DOHH2 (cell line): ENCODE measurements at regions not wholly inside any gene's neighbourhood (a gene's known extent, or its start where the extent isn't known, plus 50 kb on each side); places are given as distances from the start of the nearest gene placed in this dataset.

Source experiments
- H3F3A ChIP-seq: fragments of 200-600 bp; sonication (generic), shearing (Covaris generic); 2 replicates; pipeline ENCODE4 v1.6.0; 2016; ENCODE audit warnings: antibody characterized with exemption, mild to moderate bottlenecking; ENCODE audit not compliant: control insufficient read depth, insufficient read depth
- H3K27ac ChIP-seq: fragments of 200-600 bp; sonication (generic); 2 replicates; pipeline ENCODE4 v1.5.1; 2014; ENCODE audit warnings: low read depth, mild to moderate bottlenecking, low read length, moderate library complexity
- H3K27me3 ChIP-seq: fragments of 200-600 bp; sonication (generic); 2 replicates; pipeline ENCODE4 v1.6.1; 2014; ENCODE audit warnings: mild to moderate bottlenecking, low read length, mixed read lengths; ENCODE audit not compliant: control insufficient read depth
- H3K36me3 ChIP-seq: fragments of 200-600 bp; sonication (generic); 2 replicates; pipeline ENCODE4 v1.6.1; 2014; ENCODE audit warnings: mild to moderate bottlenecking, low read length, moderate library complexity, mixed read lengths; ENCODE audit not compliant: control insufficient read depth
- H3K4me1 ChIP-seq: fragments of 200-600 bp; sonication (generic); 2 replicates; pipeline ENCODE4 v1.6.1; 2014; ENCODE audit warnings: mild to moderate bottlenecking, low read length, mixed read lengths; ENCODE audit not compliant: control insufficient read depth
- H3K4me2 ChIP-seq: fragments of 200-600 bp; sonication (generic); 2 replicates; pipeline ENCODE4 v1.6.0; 2014; ENCODE audit warnings: mild to moderate bottlenecking, low read length, moderate library complexity
- H3K4me3 ChIP-seq: fragments of 200-600 bp; sonication (generic); 2 replicates; pipeline ENCODE4 v1.5.1; 2014; ENCODE audit warnings: mild to moderate bottlenecking, low read length, mixed read lengths
- H3K79me2 ChIP-seq: fragments of 200-600 bp; sonication (generic); 2 replicates; pipeline ENCODE4 v1.6.1; 2014; ENCODE audit warnings: mild to moderate bottlenecking, low read length, mixed read lengths; ENCODE audit not compliant: control insufficient read depth
- H3K9me2 ChIP-seq: fragments of 200-600 bp; sonication (generic); replicated peaks from 2 replicates; pipeline ENCODE4 v1.6.1; 2014; ENCODE audit warnings: mild to moderate bottlenecking, low read length, mixed read lengths; ENCODE audit not compliant: control insufficient read depth
- H3K9me3 ChIP-seq: fragments of 200-600 bp; sonication (generic); 2 replicates; pipeline ENCODE4 v1.6.1; 2014; ENCODE audit warnings: antibody characterized with exemption, low read length, mixed read lengths; ENCODE audit not compliant: control insufficient read depth, insufficient read depth
- H4K20me1 ChIP-seq: fragments of 200-600 bp; sonication (generic); 2 replicates; pipeline ENCODE4 v1.6.0; 2014; ENCODE audit warnings: low read depth, mild to moderate bottlenecking, antibody characterized with exemption, low read length, moderate library complexity; ENCODE audit not compliant: control insufficient read depth, insufficient read depth
- EZH2phosphoT487 ChIP-seq: fragments of 200-600 bp; sonication (generic); IDR thresholded peaks from 2 replicates; pipeline ENCODE4 v1.6.1; 2017; ENCODE audit warnings: borderline replicate concordance, mild to moderate bottlenecking, antibody characterized with exemption, low read length, moderate library complexity, mixed read lengths
- TF ChIP-seq, protein P1 (sequence below): fragments of 200-600 bp; sonication (generic); IDR thresholded peaks from one replicate; pipeline ENCODE4 v1.5.1; 2014; ENCODE audit warnings: antibody characterized with exemption, mild to moderate bottlenecking, low read depth, low read length; ENCODE audit not compliant: poor library complexity, severe bottlenecking

DNA sequence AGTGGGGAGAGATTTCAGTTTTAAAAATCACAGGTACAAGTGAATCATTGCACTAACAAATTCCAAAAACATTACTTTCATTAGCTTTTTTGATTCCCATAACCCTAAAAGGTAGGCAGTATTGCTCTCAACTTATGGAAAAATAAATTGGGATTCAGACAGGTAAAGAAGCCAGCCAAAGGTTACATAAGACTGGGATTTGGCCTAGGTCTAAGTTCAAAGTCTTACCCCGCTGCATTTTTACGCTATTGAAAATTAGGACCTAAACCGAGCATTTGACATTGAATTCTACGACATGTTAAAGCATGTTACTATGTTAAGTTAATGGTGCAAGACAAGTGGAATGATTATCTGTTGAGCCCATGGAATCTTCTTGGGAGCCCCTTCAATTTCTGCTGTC, 89.6 kb downstream of the ENC1 start:
- H3K27me3 ChIP-seq = no peaks in the 10 kb centered on the region
- no peaks in the 10 kb centered on the region for H3K4me1 ChIP-seq
- H3K4me3 ChIP-seq = no peak overlapping the region
- H3K79me2 ChIP-seq = no peaks in the 10 kb centered on the region
- H3K27ac ChIP-seq = no peak overlapping the region
- H3K36me3 ChIP-seq = no peaks in the 10 kb centered on the region
- H4K20me1 ChIP-seq = no peaks in the 10 kb centered on the region
- no peak overlapping the region for H3K4me2 ChIP-seq
- no peaks in the 10 kb centered on the region for H3K9me3 ChIP-seq
- H3F3A ChIP-seq = no peaks in the 10 kb centered on the region
- TF ChIP-seq, protein P1, sequence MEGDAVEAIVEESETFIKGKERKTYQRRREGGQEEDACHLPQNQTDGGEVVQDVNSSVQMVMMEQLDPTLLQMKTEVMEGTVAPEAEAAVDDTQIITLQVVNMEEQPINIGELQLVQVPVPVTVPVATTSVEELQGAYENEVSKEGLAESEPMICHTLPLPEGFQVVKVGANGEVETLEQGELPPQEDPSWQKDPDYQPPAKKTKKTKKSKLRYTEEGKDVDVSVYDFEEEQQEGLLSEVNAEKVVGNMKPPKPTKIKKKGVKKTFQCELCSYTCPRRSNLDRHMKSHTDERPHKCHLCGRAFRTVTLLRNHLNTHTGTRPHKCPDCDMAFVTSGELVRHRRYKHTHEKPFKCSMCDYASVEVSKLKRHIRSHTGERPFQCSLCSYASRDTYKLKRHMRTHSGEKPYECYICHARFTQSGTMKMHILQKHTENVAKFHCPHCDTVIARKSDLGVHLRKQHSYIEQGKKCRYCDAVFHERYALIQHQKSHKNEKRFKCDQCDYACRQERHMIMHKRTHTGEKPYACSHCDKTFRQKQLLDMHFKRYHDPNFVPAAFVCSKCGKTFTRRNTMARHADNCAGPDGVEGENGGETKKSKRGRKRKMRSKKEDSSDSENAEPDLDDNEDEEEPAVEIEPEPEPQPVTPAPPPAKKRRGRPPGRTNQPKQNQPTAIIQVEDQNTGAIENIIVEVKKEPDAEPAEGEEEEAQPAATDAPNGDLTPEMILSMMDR = no peak
- no peak for TF ChIP-seq EZH2phosphoT487
- H3K9me2 ChIP-seq = no peaks in the 10 kb centered on the region

DNA sequence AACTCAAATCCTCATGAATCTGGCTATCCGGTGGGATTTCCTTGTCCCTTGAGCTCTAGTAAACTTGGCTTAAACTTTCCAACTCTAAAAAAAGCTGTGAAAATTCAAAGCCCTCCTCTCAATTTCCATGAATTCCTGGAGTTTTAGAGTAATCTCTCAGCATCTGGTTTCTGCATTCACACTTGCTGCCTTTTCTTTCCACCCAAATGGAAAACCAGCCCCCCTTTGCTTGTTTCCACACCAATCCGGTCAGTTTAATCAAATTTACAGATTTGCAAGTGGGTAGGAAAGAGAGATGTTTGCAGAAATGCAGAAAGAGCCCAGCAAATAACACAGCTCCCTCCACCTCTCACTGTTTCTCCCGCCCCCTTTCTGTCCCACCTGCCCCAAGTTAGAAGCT, 91.1 kb downstream of the ENC1 start:
- Histone ChIP-seq H3K4me3 (no peak overlapping the region), H3K4me1 (no peaks in the 10 kb centered on the region), H3K27ac (no peak overlapping the region), H3K4me2 (no peak overlapping the region), H3F3A (no peaks in the 10 kb centered on the region), H3K79me2 (no peaks in the 10 kb centered on the region), H3K36me3 (no peaks in the 10 kb centered on the region), H3K9me3 (no peaks in the 10 kb centered on the region), H3K9me2 (no peaks in the 10 kb centered on the region), H3K27me3 (no peaks in the 10 kb centered on the region), H4K20me1 (no peaks in the 10 kb centered on the region)
- TF ChIP-seq, protein P1 = no peak
- no peak for TF ChIP-seq EZH2phosphoT487

DNA sequence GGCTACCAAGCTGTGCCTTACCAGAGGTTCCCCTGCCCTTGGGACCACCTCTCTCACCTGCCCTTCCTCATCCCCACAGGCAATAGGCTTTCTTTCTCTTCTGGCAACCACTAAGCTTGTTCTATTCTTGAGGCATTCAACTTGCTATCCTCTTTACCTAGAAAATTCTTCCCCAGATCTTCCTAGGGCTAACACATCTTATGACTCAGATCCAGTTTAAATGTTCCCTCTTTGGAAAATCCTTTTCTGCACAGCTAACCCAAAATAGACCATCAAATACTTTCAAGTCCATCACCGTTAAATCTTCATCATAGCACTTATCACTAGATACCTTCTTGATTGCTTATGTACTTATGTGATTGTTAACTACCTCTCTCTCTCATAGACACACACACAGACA, 93.7 kb downstream of the ENC1 start:
- Histone ChIP-seq H3K4me3 (no peak overlapping the region), H3K9me3 (no peaks in the 10 kb centered on the region), H3K27ac (no peak overlapping the region), H3K79me2 (no peaks in the 10 kb centered on the region), H3K36me3 (no peaks in the 10 kb centered on the region), H3K27me3 (no peaks in the 10 kb centered on the region), H4K20me1 (no peaks in the 10 kb centered on the region), H3K9me2 (no peaks in the 10 kb centered on the region), H3K4me2 (no peak overlapping the region), H3K4me1 (no peaks in the 10 kb centered on the region), H3F3A (no peaks in the 10 kb centered on the region)
- TF ChIP-seq, protein P1 = no peak
- no peak for TF ChIP-seq EZH2phosphoT487

DNA sequence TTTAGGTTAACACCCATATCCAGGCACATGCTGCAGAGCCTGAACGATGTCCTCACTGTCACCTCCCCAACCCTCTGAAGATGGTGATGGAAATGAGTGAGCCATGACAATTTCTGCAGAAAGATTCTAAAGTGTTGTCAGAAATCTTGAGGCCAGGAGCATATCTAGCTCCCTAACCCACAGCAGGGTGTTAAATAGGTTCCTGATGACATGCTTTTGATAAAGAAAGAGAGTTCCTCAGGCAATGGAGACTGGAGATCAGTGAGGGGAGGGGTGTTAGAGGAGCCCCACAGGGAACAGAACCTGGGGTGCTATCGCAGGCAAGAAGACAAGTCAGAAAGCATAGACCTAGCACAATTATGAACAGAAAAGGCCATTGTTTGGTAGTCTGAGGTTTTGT, 95.7 kb downstream of the ENC1 start:
- Histone ChIP-seq H3K4me3 (no peak overlapping the region), H3K36me3 (no peaks in the 10 kb centered on the region), H3K79me2 (no peaks in the 10 kb centered on the region), H3K4me1 (no peaks in the 10 kb centered on the region), H3K4me2 (no peak overlapping the region), H3K9me3 (no peaks in the 10 kb centered on the region), H3K27ac (no peak overlapping the region), H3K27me3 (no peaks in the 10 kb centered on the region), H3K9me2 (no peaks in the 10 kb centered on the region), H4K20me1 (no peaks in the 10 kb centered on the region), H3F3A (no peaks in the 10 kb centered on the region)
- TF ChIP-seq, protein P1 = no peak
- no peak for TF ChIP-seq EZH2phosphoT487
